ENCODE measurements at regions not wholly inside any gene's neighbourhood (a gene's known extent, or its start where the extent isn't known, plus 50 kb on each side); places are given as distances from the start of the nearest gene placed in this dataset.

GRCh38 chr2:219772103-219772635 is 144.7 kb downstream of the SLC4A3 start:
- DNase-seq, result peak; percentile 28

GRCh38 chr2:219772697-219773096 is 145.3 kb downstream of the SLC4A3 start:
- DNase-seq, result no peak

- no peak for DNase-seq
These were observed 148.1 kb downstream of the SLC4A3 start for GRCh38 chr2:219775506-219775905.

- DNase-seq, result no peak
These were observed 150.0 kb downstream of the SLC4A3 start for GRCh38 chr2:219777388-219777787.

GRCh38 chr2:219778189-219778588 is 150.8 kb downstream of the SLC4A3 start:
- DNase-seq, result no peak

- no peak for DNase-seq
These were observed 155.4 kb downstream of the SLC4A3 start for GRCh38 chr2:219782737-219783348.

GRCh38 chr2:219783359-219783975 is 156.0 kb downstream of the SLC4A3 start:
- DNase-seq, result no peak

GRCh38 chr2:219784178-219784577 is 156.7 kb downstream of the SLC4A3 start:
- DNase-seq, result no peak

GRCh38 chr2:219789476-219789875 is 162.0 kb downstream of the SLC4A3 start:
- no peak for DNase-seq

GRCh38 chr2:219792446-219792845 is 165.0 kb downstream of the SLC4A3 start:
- DNase-seq, result no peak

- no peak for DNase-seq
These were observed 171.0 kb downstream of the SLC4A3 start for GRCh38 chr2:219798430-219798829.

GRCh38 chr2:219803294-219803693 is 175.9 kb downstream of the SLC4A3 start:
- DNase-seq, result no peak

GRCh38 chr2:219810895-219811294 is 183.5 kb downstream of the SLC4A3 start:
- no peak for DNase-seq

GRCh38 chr2:219812672-219813071 is 185.2 kb downstream of the SLC4A3 start:
- DNase-seq, result no peak

GRCh38 chr2:219820767-219821166 is 193.3 kb downstream of the SLC4A3 start:
- DNase-seq, result no peak

- no peak for DNase-seq
These were observed 196.1 kb downstream of the SLC4A3 start for GRCh38 chr2:219823574-219823973.

GRCh38 chr2:219824996-219825395 is 197.6 kb downstream of the SLC4A3 start:
- no peak for DNase-seq

GRCh38 chr2:219828127-219828526 is 200.7 kb downstream of the SLC4A3 start:
- DNase-seq, result no peak

GRCh38 chr2:219829667-219830352 is 202.4 kb downstream of the SLC4A3 start:
- DNase-seq, result no peak

GRCh38 chr2:219830353-219830738 is 202.9 kb downstream of the SLC4A3 start:
- DNase-seq, result no peak

- DNase-seq, result no peak
These were observed 204.5 kb downstream of the SLC4A3 start for GRCh38 chr2:219831957-219832356.

GRCh38 chr2:219832904-219833303 is 205.5 kb downstream of the SLC4A3 start:
- DNase-seq, result no peak

- DNase-seq, result no peak
These were observed 208.1 kb downstream of the SLC4A3 start for GRCh38 chr2:219835493-219835892.

GRCh38 chr2:219836647-219837177 is 209.3 kb downstream of the SLC4A3 start:
- DNase-seq, result peak; percentile 0

Measured in NCI-H146 (cell line).